Rectal smooth muscle tissue (tissue), 1 donor: ENCODE measurements at regions not wholly inside any gene's neighbourhood (a gene's known extent, or its start where the extent isn't known, plus 50 kb on each side); places are given as distances from the start of the nearest gene placed in this dataset.

ENCODE experiments used
- H3K27ac ChIP-seq: one replicate; pipeline ENCODE4 v1.7.0; 2013; ENCODE audit warnings: low read depth, low read length, inconsistent platforms
- H3K27me3 ChIP-seq: one replicate; pipeline ENCODE4 v1.7.0; 2013; ENCODE audit warnings: low read length; ENCODE audit not compliant: control insufficient read depth, insufficient read depth
- H3K36me3 ChIP-seq: one replicate; pipeline ENCODE4 v1.7.0; 2013; ENCODE audit warnings: low read length; ENCODE audit not compliant: control insufficient read depth, insufficient read depth
- H3K4me1 ChIP-seq: one replicate; pipeline ENCODE4 v1.7.0; 2013; ENCODE audit warnings: low read length; ENCODE audit not compliant: control insufficient read depth, insufficient read depth
- H3K4me3 ChIP-seq: one replicate; pipeline ENCODE4 v1.7.0; 2013; ENCODE audit warnings: low read length
- H3K9ac ChIP-seq: one replicate; pipeline ENCODE4 v1.7.0; 2013; ENCODE audit warnings: low read length

DNA sequence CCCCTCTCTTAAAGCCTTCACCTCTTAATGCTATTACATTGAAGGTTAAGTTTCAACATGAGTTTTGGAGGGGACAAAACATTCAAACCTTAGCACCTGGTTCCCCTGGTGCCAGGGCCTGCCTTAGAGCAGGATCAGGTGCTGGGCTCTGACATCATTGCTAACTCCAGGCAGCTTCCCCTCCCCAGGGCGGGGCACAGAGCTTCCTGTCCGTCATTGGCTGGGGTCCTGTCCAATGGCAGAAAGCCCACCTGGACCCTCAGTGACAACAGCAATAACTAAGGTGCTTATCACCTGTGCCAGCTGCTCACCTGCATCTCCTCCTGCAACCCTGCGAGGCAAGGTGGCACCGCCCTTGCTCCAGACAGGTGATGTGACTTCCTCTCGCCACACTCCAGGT is 177.4 kb downstream of the NSG2 start:
- no peaks in the 10 kb centered on the region for H3K36me3 ChIP-seq
- H3K4me3 ChIP-seq, result no peak overlapping the region
- H3K4me1 ChIP-seq, result no peaks in the 10 kb centered on the region
- H3K27me3 ChIP-seq, result no peaks in the 10 kb centered on the region
- no peak overlapping the region for H3K9ac ChIP-seq
- no peak overlapping the region for H3K27ac ChIP-seq

DNA sequence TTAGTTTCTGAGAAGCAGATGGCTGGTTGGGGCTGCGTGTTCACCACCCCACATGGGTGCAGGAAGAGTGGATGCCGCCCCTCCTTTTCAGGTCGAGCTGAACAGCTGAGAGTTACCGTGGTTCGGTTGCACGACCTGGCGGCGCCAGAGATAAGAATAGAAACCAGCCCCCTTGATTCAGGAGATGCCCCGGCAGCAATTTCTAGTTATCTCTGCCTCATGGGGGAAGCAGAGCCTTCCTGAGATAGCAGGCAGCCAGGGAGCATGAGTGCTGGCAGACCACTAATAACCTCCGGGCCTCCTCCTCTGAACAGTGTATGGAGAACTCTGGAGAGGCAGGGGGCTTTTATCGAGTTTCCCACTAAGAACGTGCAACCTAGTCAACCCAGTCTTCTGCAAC is 177.8 kb downstream of the NSG2 start:
- no peaks in the 10 kb centered on the region for H3K4me1 ChIP-seq
- H3K27ac ChIP-seq, result no peak overlapping the region

GRCh38 chr5:174229068-174229467 is 183.6 kb downstream of the NSG2 start:
- Histone ChIP-seq H3K27ac (no peak overlapping the region), H3K27me3 (no peaks in the 10 kb centered on the region), H3K36me3 (no peaks in the 10 kb centered on the region), H3K9ac (no peak overlapping the region), H3K4me1 (no peaks in the 10 kb centered on the region), H3K4me3 (no peak overlapping the region)

More for the DNA sequence above, 177.8 kb downstream of the NSG2 start:
- Histone ChIP-seq H3K4me3 (no peak overlapping the region), H3K9ac (no peak overlapping the region), H3K27me3 (no peaks in the 10 kb centered on the region), H3K36me3 (no peaks in the 10 kb centered on the region)

DNA sequence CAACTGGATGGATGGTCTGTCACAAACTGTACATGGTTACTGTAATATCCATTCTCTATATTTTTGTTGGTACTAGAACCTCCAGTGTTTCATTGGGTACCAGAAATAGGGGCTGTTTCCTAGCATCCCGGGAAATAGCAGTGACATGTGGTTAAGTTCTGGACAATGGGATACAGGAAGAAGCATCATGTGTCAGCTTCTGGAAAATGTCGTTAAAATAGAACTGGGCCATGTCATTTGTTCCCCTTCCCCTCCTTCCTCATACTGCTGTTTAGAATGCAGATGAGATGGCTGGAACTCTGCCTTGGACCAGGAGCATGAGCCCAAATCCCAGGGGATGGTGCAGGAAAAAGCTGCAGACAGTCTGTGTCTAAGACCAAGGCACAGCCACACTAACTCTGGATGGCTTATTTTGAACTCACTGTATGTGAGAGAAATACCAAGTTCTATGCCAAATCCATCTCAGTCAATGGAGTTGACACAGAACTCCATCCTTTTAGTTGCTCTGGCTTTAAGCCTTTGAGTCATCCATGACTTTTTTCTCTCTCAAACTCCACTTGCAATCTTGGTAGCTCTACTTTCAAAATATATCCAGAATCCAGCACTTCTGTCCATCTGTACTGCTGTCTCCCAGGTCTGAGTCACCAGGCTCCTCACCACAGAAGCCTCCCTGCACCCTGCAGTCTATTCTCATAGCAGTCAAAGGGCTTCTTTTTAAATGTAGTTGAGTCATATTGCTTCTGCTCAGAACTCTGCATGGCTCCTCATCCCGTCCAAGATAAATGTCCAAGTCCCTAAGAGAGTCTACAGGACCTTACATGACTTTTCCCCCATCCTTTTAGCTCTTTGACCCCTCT is 184.2 kb downstream of the NSG2 start:
- H3K4me3 ChIP-seq, result no peak overlapping the region
- no peaks in the 10 kb centered on the region for H3K4me1 ChIP-seq
- H3K36me3 ChIP-seq, result no peaks in the 10 kb centered on the region
- H3K9ac ChIP-seq, result no peak overlapping the region
- no peak overlapping the region for H3K27ac ChIP-seq
- H3K27me3 ChIP-seq, result no peaks in the 10 kb centered on the region

GRCh38 chr5:174231956-174232487 is 186.5 kb downstream of the NSG2 start:
- no peaks in the 10 kb centered on the region for H3K36me3 ChIP-seq
- no peak overlapping the region for H3K9ac ChIP-seq
- H3K4me3 ChIP-seq, result no peak overlapping the region
- H3K27ac ChIP-seq, result no peak overlapping the region
- H3K27me3 ChIP-seq, result no peaks in the 10 kb centered on the region
- no peaks in the 10 kb centered on the region for H3K4me1 ChIP-seq

- no peaks in the 10 kb centered on the region for H3K27me3 ChIP-seq
- H3K27ac ChIP-seq, result no peak overlapping the region
- no peaks in the 10 kb centered on the region for H3K4me1 ChIP-seq
- H3K9ac ChIP-seq, result no peak overlapping the region
- H3K36me3 ChIP-seq, result no peaks in the 10 kb centered on the region
- H3K4me3 ChIP-seq, result no peak overlapping the region
Observed at GRCh38 chr5:174234388-174234787, 188.9 kb downstream of the NSG2 start.

DNA sequence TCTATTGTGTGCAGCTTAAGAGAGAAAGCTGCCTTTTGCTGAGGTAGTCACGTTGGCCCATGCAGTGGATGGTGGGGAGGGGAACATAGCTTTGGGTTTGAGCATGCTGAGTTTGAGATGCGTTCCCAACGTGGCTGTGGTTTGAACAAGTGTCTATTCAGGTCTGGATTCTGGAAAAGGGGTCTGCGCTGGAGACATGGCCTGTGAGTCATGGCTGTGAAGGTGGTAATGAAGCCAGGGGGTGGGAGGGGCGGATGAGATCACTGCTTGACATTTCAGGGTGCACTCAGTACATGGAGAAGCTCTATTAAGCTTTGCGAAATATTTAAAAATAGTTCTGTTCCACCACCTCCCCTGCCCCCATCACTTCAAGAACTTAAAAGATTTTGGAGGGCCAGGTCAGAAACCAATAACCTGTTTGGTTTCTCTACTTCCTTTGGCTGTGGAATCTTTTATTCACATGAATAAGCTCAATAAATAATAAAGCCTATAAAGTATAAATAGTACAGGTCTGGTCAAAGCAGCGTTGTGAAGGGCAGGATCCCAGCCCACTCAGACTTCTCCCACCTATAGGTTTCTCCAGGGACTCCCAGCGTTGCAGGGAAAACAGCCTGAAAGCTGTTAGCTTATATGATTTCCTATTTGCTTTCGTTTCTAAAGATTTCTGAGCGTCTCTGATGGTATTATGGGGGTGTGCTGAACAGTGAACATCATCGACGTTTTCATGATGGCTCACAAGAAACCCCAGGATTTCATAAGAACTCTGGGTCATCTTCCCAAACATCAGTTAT is 189.9 kb downstream of the NSG2 start:
- no peaks in the 10 kb centered on the region for H3K27me3 ChIP-seq

DNA sequence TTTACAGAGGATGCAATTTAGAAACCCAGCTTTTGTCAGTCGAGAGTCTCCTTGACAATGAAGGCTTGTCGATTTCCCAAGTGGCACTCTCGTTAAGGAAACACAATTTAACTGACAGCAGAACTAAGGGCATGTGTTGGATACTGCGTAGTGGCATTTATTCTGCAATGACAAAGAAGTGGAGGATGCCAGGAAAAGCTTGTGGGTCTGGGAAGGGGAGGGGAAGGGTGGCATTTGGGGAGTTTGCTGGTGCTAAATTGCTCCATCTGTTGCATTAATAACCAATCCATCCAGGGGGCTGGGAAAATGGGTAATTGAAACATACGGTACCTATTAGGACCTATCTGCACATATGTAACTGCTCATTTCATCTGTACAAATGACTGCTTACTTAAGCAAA is 190.6 kb downstream of the NSG2 start:
- H3K27me3 ChIP-seq, result no peaks in the 10 kb centered on the region
- no peak overlapping the region for H3K4me3 ChIP-seq
- H3K27ac ChIP-seq, result no peak overlapping the region
- H3K9ac ChIP-seq, result no peak overlapping the region
- no peaks in the 10 kb centered on the region for H3K36me3 ChIP-seq
- no peaks in the 10 kb centered on the region for H3K4me1 ChIP-seq

More for the DNA sequence above, 189.9 kb downstream of the NSG2 start:
- no peak overlapping the region for H3K27ac ChIP-seq
- H3K4me1 ChIP-seq, result no peaks in the 10 kb centered on the region
- H3K36me3 ChIP-seq, result no peaks in the 10 kb centered on the region
- H3K9ac ChIP-seq, result no peak overlapping the region
- no peak overlapping the region for H3K4me3 ChIP-seq

DNA sequence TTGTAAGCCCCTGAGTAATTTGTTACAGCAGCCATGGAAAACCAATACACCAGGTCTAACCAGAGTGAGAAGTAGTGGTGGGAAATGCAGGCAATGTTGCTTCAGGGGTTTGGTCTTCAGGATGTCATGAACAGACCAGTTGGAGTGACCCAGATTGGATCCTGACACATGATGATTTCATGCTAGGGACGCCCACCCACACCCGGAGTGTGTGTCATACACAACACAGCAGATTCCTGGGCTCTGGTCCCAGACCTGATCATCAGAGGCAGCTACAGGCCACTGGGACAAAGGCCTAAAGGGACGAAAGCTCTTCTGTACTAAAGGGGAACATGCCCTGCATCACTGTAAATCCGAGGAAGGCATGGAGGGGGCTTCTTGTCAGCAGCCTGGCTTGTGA is 194.2 kb downstream of the NSG2 start:
- H3K36me3 ChIP-seq, result no peaks in the 10 kb centered on the region
- H3K27me3 ChIP-seq, result no peaks in the 10 kb centered on the region
- H3K4me1 ChIP-seq, result no peaks in the 10 kb centered on the region
- no peak overlapping the region for H3K27ac ChIP-seq
- H3K9ac ChIP-seq, result no peak overlapping the region
- no peak overlapping the region for H3K4me3 ChIP-seq

- Histone ChIP-seq H3K36me3 (no peaks in the 10 kb centered on the region), H3K4me1 (no peaks in the 10 kb centered on the region), H3K27ac (no peak overlapping the region), H3K4me3 (no peak overlapping the region), H3K27me3 (no peaks in the 10 kb centered on the region), H3K9ac (no peak overlapping the region)
Observed at GRCh38 chr5:174242573-174242972, 197.1 kb downstream of the NSG2 start.

- Histone ChIP-seq H3K27ac (no peak overlapping the region), H3K27me3 (no peaks in the 10 kb centered on the region), H3K4me3 (no peak overlapping the region), H3K9ac (no peak overlapping the region), H3K36me3 (no peaks in the 10 kb centered on the region), H3K4me1 (no peaks in the 10 kb centered on the region)
Observed at GRCh38 chr5:174243904-174244303, 198.4 kb downstream of the NSG2 start.

DNA sequence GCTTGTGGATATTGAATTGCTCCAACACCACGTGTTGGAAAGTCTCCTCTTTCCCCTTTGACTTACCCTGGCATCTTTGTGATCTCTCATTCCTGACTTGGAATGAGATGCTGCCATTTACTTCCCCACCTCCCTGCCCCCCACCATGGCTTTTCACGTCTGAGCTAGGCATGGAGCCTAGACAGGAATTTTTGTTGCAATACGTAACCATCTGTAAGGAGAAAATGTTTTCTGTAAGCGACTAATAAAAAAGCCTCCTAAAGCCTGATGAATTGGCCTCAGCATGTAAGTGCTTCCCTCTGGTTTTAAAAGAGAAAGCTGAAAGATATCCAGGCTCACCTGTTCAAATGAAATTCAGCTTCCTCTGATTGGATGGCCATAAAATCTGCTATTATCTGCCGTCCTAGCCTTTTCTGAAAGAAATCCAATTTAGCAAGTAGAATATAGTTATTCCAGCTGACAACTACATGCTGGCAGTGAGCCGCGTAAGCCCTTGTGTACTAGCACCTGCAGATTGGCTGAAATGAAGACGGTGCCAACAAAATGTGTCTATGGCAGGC is 200.1 kb downstream of the NSG2 start:
- H3K4me1 ChIP-seq, result no peaks in the 10 kb centered on the region
- H3K36me3 ChIP-seq, result no peaks in the 10 kb centered on the region
- no peak overlapping the region for H3K9ac ChIP-seq

More for the DNA sequence above, 200.1 kb downstream of the NSG2 start:
- no peak overlapping the region for H3K27ac ChIP-seq
- H3K4me3 ChIP-seq, result no peak overlapping the region
- no peaks in the 10 kb centered on the region for H3K27me3 ChIP-seq
